ENCODE measurements at regions not wholly inside any gene's neighbourhood (a gene's known extent, or its start where the extent isn't known, plus 50 kb on each side); places are given as distances from the start of the nearest gene placed in this dataset.

DNA sequence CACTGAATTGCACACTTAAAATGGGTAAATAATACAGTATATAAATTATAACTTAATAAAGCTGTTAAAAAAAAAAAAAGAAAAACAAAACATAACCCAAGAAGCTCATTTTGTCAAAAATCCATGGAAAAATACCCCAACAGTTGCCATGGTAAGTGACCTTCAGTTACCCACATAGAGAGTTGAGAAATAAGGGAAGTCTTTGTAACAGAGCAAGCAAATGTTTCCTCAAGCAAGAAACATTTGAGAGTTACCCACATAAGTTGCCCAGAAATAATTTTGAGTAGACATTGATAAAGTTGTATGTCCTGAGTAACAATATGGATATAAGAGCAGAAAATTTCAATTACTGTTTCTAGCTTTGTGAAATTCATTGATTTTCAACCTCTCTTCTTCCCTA, 227.4 kb downstream of the CCDC59 start:
- H3K27me3 Mint-ChIP-seq (ENCODE audit: low read depth): no peaks in the 10 kb centered on the region
- ATAC-seq: no peak
- ChIA-PET CTCF (no interaction called here), POLR2A (no interaction called here)
- H3K4me1 Mint-ChIP-seq: peaks cover 13% of the 10 kb centered on the region
- H3K27ac Mint-ChIP-seq: no peak overlapping the region
- H3K36me3 Mint-ChIP-seq: no peaks in the 10 kb centered on the region; the same call in 1 of the 2 replicates
- TF ChIP-seq TCF7 (CRISPR knock-in tag; IDR thresholded peaks at IDR 0.05; ENCODE audit: low read depth): no peak
- TF ChIP-seq FOXP1 (CRISPR knock-in tag; IDR thresholded peaks at IDR 0.05; ENCODE audit: borderline replicate concordance): no peak
- no peak for TF ChIP-seq E2F5 (CRISPR knock-in tag; IDR thresholded peaks at IDR 0.05)
- no peak for TF ChIP-seq NR2C2 (CRISPR knock-in tag; IDR thresholded peaks at IDR 0.05)
- TF ChIP-seq, protein P1, sequence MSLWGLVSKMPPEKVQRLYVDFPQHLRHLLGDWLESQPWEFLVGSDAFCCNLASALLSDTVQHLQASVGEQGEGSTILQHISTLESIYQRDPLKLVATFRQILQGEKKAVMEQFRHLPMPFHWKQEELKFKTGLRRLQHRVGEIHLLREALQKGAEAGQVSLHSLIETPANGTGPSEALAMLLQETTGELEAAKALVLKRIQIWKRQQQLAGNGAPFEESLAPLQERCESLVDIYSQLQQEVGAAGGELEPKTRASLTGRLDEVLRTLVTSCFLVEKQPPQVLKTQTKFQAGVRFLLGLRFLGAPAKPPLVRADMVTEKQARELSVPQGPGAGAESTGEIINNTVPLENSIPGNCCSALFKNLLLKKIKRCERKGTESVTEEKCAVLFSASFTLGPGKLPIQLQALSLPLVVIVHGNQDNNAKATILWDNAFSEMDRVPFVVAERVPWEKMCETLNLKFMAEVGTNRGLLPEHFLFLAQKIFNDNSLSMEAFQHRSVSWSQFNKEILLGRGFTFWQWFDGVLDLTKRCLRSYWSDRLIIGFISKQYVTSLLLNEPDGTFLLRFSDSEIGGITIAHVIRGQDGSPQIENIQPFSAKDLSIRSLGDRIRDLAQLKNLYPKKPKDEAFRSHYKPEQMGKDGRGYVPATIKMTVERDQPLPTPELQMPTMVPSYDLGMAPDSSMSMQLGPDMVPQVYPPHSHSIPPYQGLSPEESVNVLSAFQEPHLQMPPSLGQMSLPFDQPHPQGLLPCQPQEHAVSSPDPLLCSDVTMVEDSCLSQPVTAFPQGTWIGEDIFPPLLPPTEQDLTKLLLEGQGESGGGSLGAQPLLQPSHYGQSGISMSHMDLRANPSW (CRISPR knock-in tag; conservative IDR thresholded peaks at IDR 0.05; ENCODE audit: low read depth): no peak
- no peak for TF ChIP-seq ZBTB21 (CRISPR knock-in tag; IDR thresholded peaks at IDR 0.05; ENCODE audit: borderline replicate concordance)
- H3K4me3 Mint-ChIP-seq: no peak overlapping the region
- no peak for DNase-seq (ENCODE audit: low spot score)
- H3K9me3 Mint-ChIP-seq: peaks cover 5% of the 10 kb centered on the region

- DNase-seq (ENCODE audit: low spot score) (no peak), ATAC-seq (no peak)
- Mint-ChIP-seq H3K9me3 (peaks cover 10% of the 10 kb centered on the region), H3K27ac (no peak overlapping the region), H3K4me3 (no peak overlapping the region), H3K27me3 (ENCODE audit: low read depth) (no peaks in the 10 kb centered on the region), H3K4me1 (peaks cover 8% of the 10 kb centered on the region), H3K36me3 (no peaks in the 10 kb centered on the region; the same call in 1 of the 2 replicates)
- TF ChIP-seq NFE2L1 (CRISPR knock-in tag; IDR thresholded peaks at IDR 0.05) (no peak), JUN (CRISPR knock-in tag; IDR thresholded peaks at IDR 0.05) (no peak), ZNF416 (CRISPR knock-in tag; IDR thresholded peaks at IDR 0.05) (no peak), ATF1 (CRISPR knock-in tag; IDR thresholded peaks at IDR 0.05) (no peak), NR3C1 (CRISPR knock-in tag; conservative IDR thresholded peaks at IDR 0.05; ENCODE audit: low read depth) (no peak), SOX15 (CRISPR knock-in tag; IDR thresholded peaks at IDR 0.05) (no peak), GTF2I (CRISPR knock-in tag; conservative IDR thresholded peaks at IDR 0.05) (no peak), CREM (CRISPR knock-in tag; IDR thresholded peaks at IDR 0.05) (no peak)
- TF ChIP-seq, protein P2, sequence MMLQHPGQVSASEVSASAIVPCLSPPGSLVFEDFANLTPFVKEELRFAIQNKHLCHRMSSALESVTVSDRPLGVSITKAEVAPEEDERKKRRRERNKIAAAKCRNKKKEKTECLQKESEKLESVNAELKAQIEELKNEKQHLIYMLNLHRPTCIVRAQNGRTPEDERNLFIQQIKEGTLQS (CRISPR knock-in tag; conservative IDR thresholded peaks at IDR 0.05): no peak
- TF ChIP-seq, protein P3, sequence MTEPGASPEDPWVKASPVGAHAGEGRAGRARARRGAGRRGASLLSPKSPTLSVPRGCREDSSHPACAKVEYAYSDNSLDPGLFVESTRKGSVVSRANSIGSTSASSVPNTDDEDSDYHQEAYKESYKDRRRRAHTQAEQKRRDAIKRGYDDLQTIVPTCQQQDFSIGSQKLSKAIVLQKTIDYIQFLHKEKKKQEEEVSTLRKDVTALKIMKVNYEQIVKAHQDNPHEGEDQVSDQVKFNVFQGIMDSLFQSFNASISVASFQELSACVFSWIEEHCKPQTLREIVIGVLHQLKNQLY (CRISPR knock-in tag; IDR thresholded peaks at IDR 0.05): no peak
- TF ChIP-seq, protein P4, sequence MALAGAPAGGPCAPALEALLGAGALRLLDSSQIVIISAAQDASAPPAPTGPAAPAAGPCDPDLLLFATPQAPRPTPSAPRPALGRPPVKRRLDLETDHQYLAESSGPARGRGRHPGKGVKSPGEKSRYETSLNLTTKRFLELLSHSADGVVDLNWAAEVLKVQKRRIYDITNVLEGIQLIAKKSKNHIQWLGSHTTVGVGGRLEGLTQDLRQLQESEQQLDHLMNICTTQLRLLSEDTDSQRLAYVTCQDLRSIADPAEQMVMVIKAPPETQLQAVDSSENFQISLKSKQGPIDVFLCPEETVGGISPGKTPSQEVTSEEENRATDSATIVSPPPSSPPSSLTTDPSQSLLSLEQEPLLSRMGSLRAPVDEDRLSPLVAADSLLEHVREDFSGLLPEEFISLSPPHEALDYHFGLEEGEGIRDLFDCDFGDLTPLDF (CRISPR knock-in tag; IDR thresholded peaks at IDR 0.05): no peak
- TF ChIP-seq, protein P5, sequence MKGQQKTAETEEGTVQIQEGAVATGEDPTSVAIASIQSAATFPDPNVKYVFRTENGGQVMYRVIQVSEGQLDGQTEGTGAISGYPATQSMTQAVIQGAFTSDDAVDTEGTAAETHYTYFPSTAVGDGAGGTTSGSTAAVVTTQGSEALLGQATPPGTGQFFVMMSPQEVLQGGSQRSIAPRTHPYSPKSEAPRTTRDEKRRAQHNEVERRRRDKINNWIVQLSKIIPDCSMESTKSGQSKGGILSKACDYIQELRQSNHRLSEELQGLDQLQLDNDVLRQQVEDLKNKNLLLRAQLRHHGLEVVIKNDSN (CRISPR knock-in tag; IDR thresholded peaks at IDR 0.05): no peak
- ChIA-PET POLR2A (no interaction called here), CTCF (no interaction called here)
Measured at GRCh38 chr12:82124711-82125380, 233.3 kb downstream of the CCDC59 start.
